Putamen (tissue), 1 donor: ENCODE measurements at regions not wholly inside any gene's neighbourhood (a gene's known extent, or its start where the extent isn't known, plus 50 kb on each side); places are given as distances from the start of the nearest gene placed in this dataset.
A peak's percentile ranks its signal among the peaks of the same experiment; 100 is the strongest.

Source experiments
- DNase-seq: peaks from one replicate; pipeline ENCODE4 v3.0.0-alpha.2; 2016; ENCODE audit warnings: low spot score

- DNase-seq, result no peak
Measured at GRCh38 chr1:228921481-228921880, 186.2 kb downstream of the RHOU start.

- DNase-seq, result no peak
Measured at GRCh38 chr1:228922722-228923376, 187.6 kb downstream of the RHOU start.

GRCh38 chr1:228923973-228924686 is 188.9 kb downstream of the RHOU start:
- DNase-seq, result no peak

GRCh38 chr1:228925691-228926090 is 190.4 kb downstream of the RHOU start:
- no peak for DNase-seq

- DNase-seq, result no peak
Measured at GRCh38 chr1:228927421-228927820, 192.1 kb downstream of the RHOU start.

DNA sequence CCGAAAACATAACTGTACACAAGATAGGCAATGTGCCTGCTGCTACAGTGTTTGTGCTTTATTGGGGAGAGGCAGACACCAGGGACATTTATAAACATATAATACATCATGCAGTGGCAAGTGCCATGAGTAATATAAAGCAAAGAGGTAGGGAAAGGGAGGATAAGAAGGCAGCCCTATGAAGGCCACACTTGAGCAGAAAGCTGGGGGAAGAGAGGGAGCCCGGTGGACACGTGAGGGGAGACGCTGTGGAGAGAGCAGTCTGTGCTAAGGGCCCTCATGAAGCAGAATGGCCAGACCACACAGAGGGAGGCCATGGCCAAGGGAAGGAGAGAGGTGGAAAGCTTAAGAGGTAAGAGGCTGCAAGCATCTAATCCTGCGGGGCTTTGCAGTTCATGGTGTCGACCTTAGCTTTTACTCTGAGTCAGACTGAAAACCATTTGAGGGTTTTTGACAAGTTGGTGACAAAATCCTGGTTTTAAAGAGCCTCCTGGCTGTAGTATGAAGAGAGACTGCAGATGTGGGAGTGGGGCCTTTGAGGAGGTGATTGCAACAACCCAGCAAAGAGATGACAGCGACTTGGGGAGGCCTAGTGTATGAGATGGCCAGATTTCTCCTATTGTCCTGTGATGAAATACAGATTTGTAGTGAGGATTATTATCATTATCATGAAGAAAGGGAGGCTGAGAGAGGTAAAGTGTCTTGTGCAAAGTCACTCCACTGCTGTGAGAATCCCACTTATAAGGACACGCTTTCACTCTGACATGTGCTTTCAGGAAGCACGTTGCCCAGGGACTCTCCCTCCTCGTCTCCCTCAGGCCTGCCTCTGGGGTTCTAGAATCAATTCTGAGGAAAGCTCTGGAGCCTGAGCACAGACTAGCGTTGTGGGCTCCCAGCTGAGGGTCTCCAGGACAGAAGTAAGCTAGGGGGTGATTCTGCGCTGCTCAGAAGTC is 192.9 kb downstream of the RHOU start:
- no peak for DNase-seq

- no peak for DNase-seq
Measured at GRCh38 chr1:228929476-228930027, 194.3 kb downstream of the RHOU start.

GRCh38 chr1:228930479-228930957 is 195.2 kb downstream of the RHOU start:
- no peak for DNase-seq

- no peak for DNase-seq
Measured at GRCh38 chr1:228933753-228934152, 198.5 kb downstream of the RHOU start.

DNA sequence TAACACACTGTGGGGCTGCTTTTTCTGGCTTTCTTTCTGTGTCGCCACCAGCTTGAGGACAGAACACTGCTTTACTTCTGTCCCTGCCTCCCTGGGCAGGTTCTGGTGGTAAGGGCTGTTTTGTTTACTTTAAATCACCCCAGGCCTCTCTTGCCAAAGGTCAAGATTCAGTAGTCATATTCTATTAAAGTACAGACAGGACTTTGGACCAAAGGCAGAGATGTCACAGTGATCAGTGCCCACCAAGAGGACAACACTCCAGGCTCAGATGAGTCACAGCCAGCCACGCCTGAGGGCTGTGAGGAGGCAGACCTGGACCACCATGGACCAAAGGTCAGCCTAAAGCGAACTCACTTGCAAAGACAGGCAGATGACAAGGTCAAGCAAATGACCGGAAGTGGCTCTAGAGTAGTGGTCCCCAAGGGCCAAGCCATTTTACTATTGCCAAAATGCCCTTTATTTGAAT is 200.0 kb downstream of the RHOU start:
- DNase-seq, result no peak

GRCh38 chr1:228935855-228936727 is 200.8 kb downstream of the RHOU start:
- no peak for DNase-seq

DNA sequence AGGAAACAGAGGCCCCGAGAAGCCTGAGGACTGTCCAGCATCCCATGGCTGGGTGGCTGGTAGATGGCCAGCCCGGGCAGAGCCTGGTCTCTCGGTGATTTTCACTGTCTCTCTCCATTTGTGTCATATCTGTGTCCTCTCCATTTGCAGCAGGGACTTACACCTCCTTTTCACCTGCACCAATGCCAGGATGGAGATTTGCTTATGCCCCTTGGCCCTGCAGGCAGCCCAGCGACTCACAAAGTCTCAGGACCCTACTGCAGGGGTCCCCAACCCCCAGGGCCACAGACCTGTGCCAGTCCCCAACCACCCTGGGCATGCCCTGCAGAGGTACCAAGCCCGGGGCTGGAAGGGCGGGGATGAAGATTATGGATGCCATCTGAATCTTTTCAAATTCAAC is 201.6 kb downstream of the RHOU start:
- no peak for DNase-seq

DNA sequence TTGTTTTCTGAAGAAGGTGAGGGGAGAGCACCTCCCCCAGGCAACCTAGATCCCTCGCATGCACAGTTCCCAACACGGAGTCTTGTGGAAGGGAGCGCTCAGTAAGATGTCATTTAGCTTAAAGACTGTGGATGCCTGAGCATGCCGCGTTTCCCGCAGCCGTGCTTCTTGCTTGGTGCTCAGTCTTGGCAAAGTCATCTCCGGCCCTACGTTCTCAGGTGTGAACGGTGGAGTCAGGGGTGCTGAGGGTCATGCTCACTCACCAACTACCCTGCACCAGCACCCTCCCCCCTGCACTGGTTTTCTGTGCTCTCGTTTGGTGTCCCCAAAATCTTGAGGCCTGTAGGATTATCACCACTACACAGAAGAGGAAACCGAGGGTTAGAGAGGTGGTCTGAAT is 202.1 kb downstream of the RHOU start:
- DNase-seq, result no peak

GRCh38 chr1:228937851-228938536 is 202.7 kb downstream of the RHOU start:
- peak; percentile 30 for DNase-seq

DNA sequence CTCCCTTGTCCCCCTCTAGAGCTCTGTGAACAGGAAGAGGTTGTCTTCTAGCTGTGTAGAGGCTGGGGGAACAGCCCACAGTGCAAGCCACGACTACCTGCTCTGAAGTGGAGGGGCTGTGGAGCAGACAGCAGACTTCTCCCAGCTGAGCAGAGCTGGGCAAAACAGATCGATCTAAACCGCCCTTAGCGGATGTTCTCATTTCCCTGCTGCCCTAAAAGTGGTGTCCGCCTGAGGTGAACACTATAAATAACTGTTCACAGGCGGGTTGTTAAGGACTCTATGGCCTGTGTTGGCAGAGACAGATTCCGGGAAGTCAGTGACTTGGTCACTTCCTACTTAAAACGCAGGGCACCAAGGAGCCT is 203.2 kb downstream of the RHOU start:
- DNase-seq, result peak; percentile 22

- DNase-seq, result no peak
Measured at GRCh38 chr1:228939001-228939691, 203.9 kb downstream of the RHOU start.

DNA sequence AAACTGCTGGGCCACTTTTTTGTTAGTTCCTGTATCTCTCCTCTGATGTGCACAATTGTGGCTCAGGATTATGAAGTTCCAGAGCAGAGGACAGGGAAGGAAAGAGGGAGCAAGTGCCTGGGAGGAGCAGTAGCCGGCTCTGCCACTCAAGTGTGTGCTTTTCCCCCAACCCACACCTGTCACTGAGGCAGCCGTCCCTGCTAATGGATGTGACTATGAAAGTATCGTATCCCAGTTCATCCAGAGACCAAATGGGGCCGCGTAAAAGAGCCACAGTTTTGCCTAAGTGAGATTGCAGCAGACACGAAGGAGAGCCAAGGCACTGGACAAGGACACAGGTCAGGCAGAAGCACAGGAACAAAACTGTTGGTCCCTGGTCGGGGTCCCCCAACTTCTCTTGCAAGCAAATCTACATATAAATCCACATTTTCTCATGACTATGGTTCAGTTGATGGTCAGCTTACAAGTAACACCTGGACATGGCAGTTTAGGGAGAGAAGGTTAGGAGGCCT is 204.7 kb downstream of the RHOU start:
- DNase-seq, result no peak

DNA sequence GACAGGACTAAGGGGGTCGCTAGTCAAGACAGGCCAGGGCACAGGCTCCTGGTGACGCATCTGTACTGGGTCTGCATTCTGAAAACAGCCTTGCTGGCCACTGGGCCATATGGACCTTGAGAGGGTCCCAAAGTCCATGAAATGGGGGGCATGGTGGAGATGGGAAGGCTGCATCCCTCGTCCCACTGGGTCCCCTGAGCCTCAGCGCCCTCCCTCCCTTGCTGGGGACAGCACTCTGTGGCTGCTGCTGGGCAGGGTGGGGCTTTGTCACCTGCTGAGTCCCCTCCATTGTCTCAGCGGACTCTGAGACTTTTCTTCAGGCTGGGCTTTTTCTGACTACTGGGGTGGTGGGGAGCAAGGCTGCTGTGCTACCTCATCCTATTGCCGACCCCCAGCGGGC is 205.2 kb downstream of the RHOU start:
- DNase-seq, result no peak

- no peak for DNase-seq
Measured at GRCh38 chr1:228940926-228941325, 205.6 kb downstream of the RHOU start.

GRCh38 chr1:228941666-228942065 is 206.4 kb downstream of the RHOU start:
- DNase-seq, result no peak
